ENCODE measurements at regions not wholly inside any gene's neighbourhood (a gene's known extent, or its start where the extent isn't known, plus 50 kb on each side); places are given as distances from the start of the nearest gene placed in this dataset.
A peak's percentile ranks its signal among the peaks of the same experiment; 100 is the strongest.

GRCh38 chr19:29092712-29093552, 120.0 kb downstream of the UQCRFS1 start:
- DNase-seq (no peak), ATAC-seq (no peak)
- Histone ChIP-seq H3K4me3 (no peak overlapping the region), H3K4me1 (no peaks in the 10 kb centered on the region), H3K27me3 (no peaks in the 10 kb centered on the region), H3K36me3 (replicated peaks in 1 of 2; ENCODE audit: insufficient read depth in 1 of 2, low read depth in 2 of 2) (no peaks in the 10 kb centered on the region), H3K27ac (no peak overlapping the region), H3K9me3 (no peaks in the 10 kb centered on the region)
- intact Hi-C loops (cut with DNase I) = no loop called here
- 83 to 84% methylated on average over 37 to 39 of the region's 41 CpGs for WGBS, 2 donors
- TF ChIP-seq CTCF (IDR thresholded peaks at IDR 0.05) (no peak), POLR2A (IDR thresholded peaks at IDR 0.05) (no peak)

- Histone ChIP-seq H3K36me3 (replicated peaks in 1 of 2; ENCODE audit: insufficient read depth in 1 of 2, low read depth in 2 of 2) (no peaks in the 10 kb centered on the region), H3K27ac (no peak overlapping the region), H3K4me3 (no peak overlapping the region), H3K27me3 (no peaks in the 10 kb centered on the region), H3K9me3 (no peaks in the 10 kb centered on the region), H3K4me1 (peaks cover 4% of the 10 kb centered on the region)
- ATAC-seq (no peak), DNase-seq (no peak)
- intact Hi-C loops (cut with DNase I) = no loop called here
- TF ChIP-seq POLR2A (IDR thresholded peaks at IDR 0.05) (no peak), CTCF (IDR thresholded peaks at IDR 0.05) (no peak)
- 60 to 68% methylated on average over 7 of the region's 7 CpGs for WGBS, 2 donors
Measured at GRCh38 chr19:29090783-29091526, 122.0 kb downstream of the UQCRFS1 start.

- intact Hi-C loops (cut with DNase I) = no loop called here
- H3K4me3 ChIP-seq = no peak overlapping the region
- no peaks in the 10 kb centered on the region for H3K9me3 ChIP-seq
- 82 to 96% methylated on average over 8 of the region's 8 CpGs for whole genome bisulfite sequencing, 2 donors
- H3K4me1 ChIP-seq = peaks cover 7% of the 10 kb centered on the region
- H3K27me3 ChIP-seq = no peaks in the 10 kb centered on the region
- TF ChIP-seq CTCF (IDR thresholded peaks at IDR 0.05) = no peak
- TF ChIP-seq POLR2A (IDR thresholded peaks at IDR 0.05) = no peak
- no peak overlapping the region for H3K27ac ChIP-seq
- peak in 1 of 4 donors; percentile 4 for DNase-seq
- H3K36me3 ChIP-seq (replicated peaks in 1 of 2; ENCODE audit: insufficient read depth in 1 of 2, low read depth in 2 of 2) = no peaks in the 10 kb centered on the region
- no peak for ATAC-seq
Measured at GRCh38 chr19:29089315-29089870, 123.6 kb downstream of the UQCRFS1 start.

- H3K27me3 ChIP-seq = no peaks in the 10 kb centered on the region
- no peak for ATAC-seq
- intact Hi-C loops (cut with DNase I) = no loop called here
- H3K27ac ChIP-seq = no peak overlapping the region
- no peak overlapping the region for H3K4me3 ChIP-seq
- WGBS, 2 donors = 44 to 49% methylated on average over 9 of the region's 9 CpGs
- no peak for DNase-seq
- TF ChIP-seq POLR2A (IDR thresholded peaks at IDR 0.05) (no peak), CTCF (IDR thresholded peaks at IDR 0.05) (no peak)
- H3K9me3 ChIP-seq = no peaks in the 10 kb centered on the region
- no peaks in the 10 kb centered on the region for H3K36me3 ChIP-seq (replicated peaks in 1 of 2; ENCODE audit: insufficient read depth in 1 of 2, low read depth in 2 of 2)
- H3K4me1 ChIP-seq = peaks cover 7% of the 10 kb centered on the region
Measured at GRCh38 chr19:29088761-29089160, 124.2 kb downstream of the UQCRFS1 start.
